K562 (cell line): ENCODE measurements at regions not wholly inside any gene's neighbourhood (a gene's known extent, or its start where the extent isn't known, plus 50 kb on each side); places are given as distances from the start of the nearest gene placed in this dataset.

ENCODE experiments used
- BACH1 ChIP-seq: fragments of 200-800 bp; sonication (Bioruptor generic); IDR thresholded peaks from 2 replicates; pipeline ENCODE4 v1.6.1; 2016; ENCODE audit warnings: missing genetic modification characterization, missing compliant biosample characterization
- COPS2 ChIP-seq: fragments of 450-650 bp; conservative IDR thresholded peaks from 2 replicates; pipeline ENCODE4 v1.6.1; 2016; ENCODE audit warnings: mild to moderate bottlenecking, moderate library complexity
- CUX1 ChIP-seq: fragments of 200-800 bp; sonication (Bioruptor generic); IDR thresholded peaks from 2 replicates; pipeline ENCODE4 v1.6.1; 2016; ENCODE audit warnings: missing genetic modification characterization, missing compliant biosample characterization
- ELF1 ChIP-seq: fragments of 200-800 bp; sonication (Bioruptor generic); IDR thresholded peaks from 2 replicates; pipeline ENCODE4 v1.6.1; 2016; ENCODE audit warnings: missing genetic modification characterization, missing compliant biosample characterization
- FOSL1 ChIP-seq: fragments of 200-800 bp; sonication (Bioruptor generic); conservative IDR thresholded peaks from 2 replicates; pipeline ENCODE4 v1.6.1; 2016; ENCODE audit warnings: missing genetic modification characterization, missing compliant biosample characterization
- FOXJ2 ChIP-seq: fragments of 200-800 bp; sonication (Bioruptor generic); IDR thresholded peaks from 2 replicates; pipeline ENCODE4 v1.6.1; 2016; ENCODE audit warnings: missing genetic modification characterization, missing compliant biosample characterization
- GTF2E2 ChIP-seq: fragments of 200-800 bp; sonication (Bioruptor generic); IDR thresholded peaks from 2 replicates; pipeline ENCODE4 v1.6.1; 2016; ENCODE audit warnings: missing genetic modification characterization, missing compliant biosample characterization
- HDAC2 ChIP-seq: fragments of 450-650 bp; IDR thresholded peaks from 2 replicates; pipeline ENCODE4 v1.6.1; 2016; ENCODE audit warnings: mild to moderate bottlenecking
- JUNB ChIP-seq: fragments of 450-650 bp; formaldehyde crosslinking; conservative IDR thresholded peaks from 2 replicates; pipeline ENCODE4 v1.4.0; 2020; ENCODE audit warnings: mild to moderate bottlenecking
- LARP7 ChIP-seq: fragments of 450-650 bp; IDR thresholded peaks from 2 replicates; pipeline ENCODE4 v1.6.1; 2016
- MAFK ChIP-seq: IDR thresholded peaks from 2 replicates; pipeline ENCODE4 v1.6.1; 2011; ENCODE audit warnings: low read length, improper control_type of control experiment
- RBM39 ChIP-seq: fragments of 200-400 bp; formaldehyde crosslinking; optimal IDR thresholded peaks from 2 replicates; pipeline ENCODE3; 2018; ENCODE audit warnings: low read depth, low read length
- RCOR1 ChIP-seq, 2 experiments: IDR thresholded peaks; 2 replicates each; pipeline ENCODE4 v1.6.1; 2012; ENCODE audit warnings: low read depth in 2 of 2, low read length in 2 of 2, borderline replicate concordance in 1 of 2, improper control_type of control experiment in 1 of 2
- SMARCA4 ChIP-seq: fragments of 450-650 bp; IDR thresholded peaks from 2 replicates; pipeline ENCODE4 v1.6.1; 2016
- SNAPC5 ChIP-seq: fragments of 250-450 bp; sonication (Bioruptor Pico); IDR thresholded peaks from 2 replicates; pipeline ENCODE4 v1.8.0; 2021; ENCODE audit warnings: moderate library complexity, mild to moderate bottlenecking, inconsistent platforms
- XRCC3 ChIP-seq: fragments of 450-650 bp; IDR thresholded peaks from 2 replicates; pipeline ENCODE4 v1.6.1; 2017; ENCODE audit warnings: mild to moderate bottlenecking, moderate library complexity
- ZNF174 ChIP-seq: fragments of 250-450 bp; sonication (Bioruptor Pico); IDR thresholded peaks from 2 replicates; pipeline ENCODE4 v1.4.0; 2020; ENCODE audit warnings: mild to moderate bottlenecking
- TF ChIP-seq, protein P1 (sequence below): sonication (generic); formaldehyde crosslinking; IDR thresholded peaks from 2 replicates; pipeline ENCODE4 v1.8.1; 2023; ENCODE audit warnings: missing genetic modification reagents, mild to moderate bottlenecking, borderline replicate concordance
- TF ChIP-seq, protein P2 (sequence below): fragments of 250-450 bp; sonication (Bioruptor Pico); IDR thresholded peaks from 2 replicates; pipeline ENCODE4 v1.5.0; 2021; ENCODE audit warnings: mild to moderate bottlenecking, borderline replicate concordance

- TF ChIP-seq SNAPC5 (CRISPR knock-in tag): no peak
- TF ChIP-seq, protein P1, sequence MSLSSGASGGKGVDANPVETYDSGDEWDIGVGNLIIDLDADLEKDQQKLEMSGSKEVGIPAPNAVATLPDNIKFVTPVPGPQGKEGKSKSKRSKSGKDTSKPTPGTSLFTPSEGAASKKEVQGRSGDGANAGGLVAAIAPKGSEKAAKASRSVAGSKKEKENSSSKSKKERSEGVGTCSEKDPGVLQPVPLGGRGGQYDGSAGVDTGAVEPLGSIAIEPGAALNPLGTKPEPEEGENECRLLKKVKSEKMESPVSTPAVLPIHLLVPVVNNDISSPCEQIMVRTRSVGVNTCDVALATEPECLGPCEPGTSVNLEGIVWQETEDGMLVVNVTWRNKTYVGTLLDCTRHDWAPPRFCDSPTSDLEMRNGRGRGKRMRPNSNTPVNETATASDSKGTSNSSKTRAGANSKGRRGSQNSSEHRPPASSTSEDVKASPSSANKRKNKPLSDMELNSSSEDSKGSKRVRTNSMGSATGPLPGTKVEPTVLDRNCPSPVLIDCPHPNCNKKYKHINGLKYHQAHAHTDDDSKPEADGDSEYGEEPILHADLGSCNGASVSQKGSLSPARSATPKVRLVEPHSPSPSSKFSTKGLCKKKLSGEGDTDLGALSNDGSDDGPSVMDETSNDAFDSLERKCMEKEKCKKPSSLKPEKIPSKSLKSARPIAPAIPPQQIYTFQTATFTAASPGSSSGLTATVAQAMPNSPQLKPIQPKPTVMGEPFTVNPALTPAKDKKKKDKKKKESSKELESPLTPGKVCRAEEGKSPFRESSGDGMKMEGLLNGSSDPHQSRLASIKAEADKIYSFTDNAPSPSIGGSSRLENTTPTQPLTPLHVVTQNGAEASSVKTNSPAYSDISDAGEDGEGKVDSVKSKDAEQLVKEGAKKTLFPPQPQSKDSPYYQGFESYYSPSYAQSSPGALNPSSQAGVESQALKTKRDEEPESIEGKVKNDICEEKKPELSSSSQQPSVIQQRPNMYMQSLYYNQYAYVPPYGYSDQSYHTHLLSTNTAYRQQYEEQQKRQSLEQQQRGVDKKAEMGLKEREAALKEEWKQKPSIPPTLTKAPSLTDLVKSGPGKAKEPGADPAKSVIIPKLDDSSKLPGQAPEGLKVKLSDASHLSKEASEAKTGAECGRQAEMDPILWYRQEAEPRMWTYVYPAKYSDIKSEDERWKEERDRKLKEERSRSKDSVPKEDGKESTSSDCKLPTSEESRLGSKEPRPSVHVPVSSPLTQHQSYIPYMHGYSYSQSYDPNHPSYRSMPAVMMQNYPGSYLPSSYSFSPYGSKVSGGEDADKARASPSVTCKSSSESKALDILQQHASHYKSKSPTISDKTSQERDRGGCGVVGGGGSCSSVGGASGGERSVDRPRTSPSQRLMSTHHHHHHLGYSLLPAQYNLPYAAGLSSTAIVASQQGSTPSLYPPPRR (CRISPR knock-in tag): no peak
- TF ChIP-seq SMARCA4: peak; percentile 26; the same call in 1 of the 2 replicates
- peak in 1 of 2 experiments; percentile 93; a peak in 2 of 4 replicates for TF ChIP-seq RCOR1 (IDR thresholded peaks at IDR 0.05; ENCODE audit: borderline replicate concordance in 1 of 2, low read depth in 2 of 2, low read length in 2 of 2)
- TF ChIP-seq XRCC3: no peak
- no peak for TF ChIP-seq GTF2E2 (tag)
- TF ChIP-seq JUNB: no peak
- TF ChIP-seq COPS2: no peak
- TF ChIP-seq MAFK: no peak
- TF ChIP-seq LARP7: no peak
- TF ChIP-seq FOXJ2 (tag): no peak
- no peak for TF ChIP-seq ELF1
- no peak for TF ChIP-seq RBM39
- peak; percentile 32; the same call in 1 of the 2 replicates for TF ChIP-seq HDAC2
- TF ChIP-seq FOSL1 (tag): peak; percentile 83
- TF ChIP-seq, protein P2, sequence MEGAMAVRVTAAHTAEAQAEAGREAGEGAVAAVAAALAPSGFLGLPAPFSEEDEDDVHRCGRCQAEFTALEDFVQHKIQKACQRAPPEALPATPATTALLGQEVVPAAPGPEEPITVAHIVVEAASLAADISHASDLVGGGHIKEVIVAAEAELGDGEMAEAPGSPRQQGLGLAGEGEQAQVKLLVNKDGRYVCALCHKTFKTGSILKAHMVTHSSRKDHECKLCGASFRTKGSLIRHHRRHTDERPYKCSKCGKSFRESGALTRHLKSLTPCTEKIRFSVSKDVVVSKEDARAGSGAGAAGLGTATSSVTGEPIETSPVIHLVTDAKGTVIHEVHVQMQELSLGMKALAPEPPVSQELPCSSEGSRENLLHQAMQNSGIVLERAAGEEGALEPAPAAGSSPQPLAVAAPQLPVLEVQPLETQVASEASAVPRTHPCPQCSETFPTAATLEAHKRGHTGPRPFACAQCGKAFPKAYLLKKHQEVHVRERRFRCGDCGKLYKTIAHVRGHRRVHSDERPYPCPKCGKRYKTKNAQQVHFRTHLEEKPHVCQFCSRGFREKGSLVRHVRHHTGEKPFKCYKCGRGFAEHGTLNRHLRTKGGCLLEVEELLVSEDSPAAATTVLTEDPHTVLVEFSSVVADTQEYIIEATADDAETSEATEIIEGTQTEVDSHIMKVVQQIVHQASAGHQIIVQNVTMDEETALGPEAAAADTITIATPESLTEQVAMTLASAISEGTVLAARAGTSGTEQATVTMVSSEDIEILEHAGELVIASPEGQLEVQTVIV (CRISPR knock-in tag): no peak
- TF ChIP-seq CUX1: no peak
- no peak for TF ChIP-seq ZNF174 (CRISPR knock-in tag)
- TF ChIP-seq BACH1: no peak
Observed at GRCh38 chr18:70419526-70419925, 130.7 kb downstream of the SOCS6 start (continued).
